ENCODE measurements at regions not wholly inside any gene's neighbourhood (a gene's known extent, or its start where the extent isn't known, plus 50 kb on each side); places are given as distances from the start of the nearest gene placed in this dataset.

DNA sequence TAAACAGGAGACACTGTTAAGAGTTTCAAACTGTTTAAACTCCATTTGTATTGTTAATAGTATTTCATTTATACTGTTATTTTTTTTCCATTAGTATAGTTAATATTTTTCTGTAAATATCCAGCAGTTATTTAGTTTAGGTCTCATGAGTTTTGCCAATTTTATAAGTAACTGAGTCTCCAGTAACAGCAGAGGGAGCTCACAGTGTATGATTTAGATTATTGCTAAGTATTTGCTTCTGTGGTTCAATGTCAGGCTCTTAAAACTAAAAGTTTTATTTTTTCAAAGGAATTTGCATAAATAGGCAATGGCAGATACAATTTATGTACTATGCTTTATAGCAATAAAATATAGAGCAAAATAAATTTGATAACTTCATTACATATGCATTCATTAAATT is 209.7 kb downstream of the ATXN7L3B start:
- in situ Hi-C loops (cut with HindIII; ENCODE audit: low sequenced_read_pairs): no loop called here
- H3K4me3 ChIP-seq (ENCODE audit: low read depth, low read length): no peak overlapping the region
- peak; percentile 18 for TF ChIP-seq CTCF (IDR thresholded peaks at IDR 0.05; ENCODE audit: low read depth, low read length, missing control alignments)
- DNase-seq (ENCODE audit: low read depth): peak; percentile 43

DNA sequence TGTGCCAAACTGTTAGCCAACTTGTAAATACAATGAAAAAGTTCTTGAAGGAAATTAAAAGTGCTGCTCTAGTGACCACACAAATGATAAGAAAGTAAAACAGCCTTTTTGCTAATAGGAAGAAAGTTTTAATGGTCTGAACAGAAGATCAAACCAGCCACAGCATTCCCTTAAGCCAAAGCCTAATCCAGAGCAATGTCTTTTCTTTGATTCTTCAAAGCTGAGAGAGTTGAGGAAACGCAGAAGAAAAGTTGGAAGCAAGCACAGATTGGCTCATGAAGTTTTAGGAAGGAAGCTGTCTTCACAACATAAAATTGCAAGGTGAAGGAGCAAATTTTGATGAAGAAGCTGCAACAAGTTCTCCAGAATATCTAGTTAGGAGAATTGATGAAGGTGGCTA is 213.8 kb downstream of the ATXN7L3B start:
- in situ Hi-C loops (cut with HindIII; ENCODE audit: low sequenced_read_pairs): no loop called here
- H3K4me3 ChIP-seq (ENCODE audit: low read depth, low read length): no peak overlapping the region
- DNase-seq (ENCODE audit: low read depth): no peak
- no peak for TF ChIP-seq CTCF (IDR thresholded peaks at IDR 0.05; ENCODE audit: low read depth, low read length, missing control alignments)

DNA sequence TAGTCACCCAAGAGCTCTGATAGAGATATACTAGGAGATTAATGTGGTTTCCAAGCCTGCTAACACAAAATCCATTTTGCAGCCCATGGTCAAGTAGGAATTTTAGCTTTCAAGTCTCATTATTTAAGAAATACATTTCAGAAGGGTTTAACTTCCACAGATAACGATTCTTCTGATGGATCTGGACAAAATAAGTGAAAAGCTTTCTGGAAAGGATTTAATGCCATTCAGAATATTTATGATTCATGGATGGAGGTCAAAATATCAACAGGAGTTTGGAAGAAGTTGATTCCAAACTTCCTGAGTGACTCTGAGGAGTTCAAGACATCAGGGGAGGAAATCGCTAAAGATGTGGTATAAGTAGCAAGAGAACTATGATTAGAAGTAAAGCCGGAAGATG is 214.6 kb downstream of the ATXN7L3B start:
- no peak for DNase-seq (ENCODE audit: low read depth)
- TF ChIP-seq CTCF (IDR thresholded peaks at IDR 0.05; ENCODE audit: low read depth, low read length, missing control alignments): no peak
- H3K4me3 ChIP-seq (ENCODE audit: low read depth, low read length): no peak overlapping the region
- in situ Hi-C loops (cut with HindIII; ENCODE audit: low sequenced_read_pairs): no loop called here

DNA sequence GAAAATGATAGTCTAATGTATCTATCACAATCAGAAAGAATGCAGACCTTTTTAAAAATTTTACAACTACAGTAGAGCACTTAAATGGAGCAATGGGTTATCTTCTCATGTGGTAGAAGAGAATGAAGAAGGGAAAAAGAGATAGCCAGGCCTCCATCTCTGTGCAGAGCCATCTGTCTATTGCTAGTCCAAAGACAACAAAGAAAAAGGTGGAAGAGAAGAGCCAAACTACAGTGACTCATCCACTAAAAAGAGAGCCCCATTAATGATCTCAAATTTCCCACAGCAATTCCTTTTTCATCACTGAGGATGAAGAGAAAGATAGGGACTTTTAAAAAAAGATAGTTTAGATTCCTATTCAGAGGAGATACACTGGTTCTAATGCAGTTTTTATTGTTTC is 232.9 kb downstream of the ATXN7L3B start:
- DNase-seq (ENCODE audit: low read depth): no peak
- in situ Hi-C loops (cut with HindIII; ENCODE audit: low sequenced_read_pairs): no loop called here
- TF ChIP-seq CTCF (IDR thresholded peaks at IDR 0.05; ENCODE audit: low read depth, low read length, missing control alignments): no peak
- H3K4me3 ChIP-seq (ENCODE audit: low read depth, low read length): no peak overlapping the region

DNA sequence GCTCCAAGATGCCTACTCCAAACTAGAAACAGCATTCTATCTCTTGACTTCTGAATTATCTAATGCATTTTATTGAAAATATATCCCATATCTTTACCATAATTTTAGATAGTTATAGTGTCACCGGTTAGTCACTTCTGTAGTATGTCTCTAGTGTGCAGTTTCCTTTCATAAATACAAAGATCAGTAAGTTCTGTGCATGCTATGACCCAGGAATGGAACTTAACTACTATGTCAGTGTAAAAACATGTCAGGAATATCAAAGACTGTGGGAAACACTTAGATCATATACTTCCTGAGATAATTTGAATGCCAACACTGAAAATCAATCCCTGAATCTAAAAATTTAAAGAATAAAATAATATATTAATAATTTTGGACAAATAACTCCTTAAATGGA is 237.6 kb downstream of the ATXN7L3B start:
- DNase-seq (ENCODE audit: low read depth): no peak
- in situ Hi-C loops (cut with HindIII; ENCODE audit: low sequenced_read_pairs): no loop called here
- no peak overlapping the region for H3K4me3 ChIP-seq (ENCODE audit: low read depth, low read length)
- TF ChIP-seq CTCF (IDR thresholded peaks at IDR 0.05; ENCODE audit: low read depth, low read length, missing control alignments): no peak

- TF ChIP-seq CTCF (IDR thresholded peaks at IDR 0.05; ENCODE audit: low read depth, low read length, missing control alignments): no peak
- in situ Hi-C loops (cut with HindIII; ENCODE audit: low sequenced_read_pairs): no loop called here
- no peak for DNase-seq (ENCODE audit: low read depth)
- no peak overlapping the region for H3K4me3 ChIP-seq (ENCODE audit: low read depth, low read length)
Measured at GRCh38 chr12:74776378-74776777, 238.7 kb downstream of the ATXN7L3B start.
